Stomach (tissue), 4 donors: ENCODE measurements at regions not wholly inside any gene's neighbourhood (a gene's known extent, or its start where the extent isn't known, plus 50 kb on each side); places are given as distances from the start of the nearest gene placed in this dataset.

Experiments
- EP300 ChIP-seq: sonication (generic); formaldehyde crosslinking; IDR thresholded peaks from one replicate; pipeline ENCODE4 v1.6.1; 2017; ENCODE audit warnings: antibody characterized with exemption
- POLR2A ChIP-seq, 4 donors: fragments of 450-650 bp; IDR thresholded peaks; one replicate each; pipeline ENCODE4 v1.6.1; 2016; ENCODE audit warnings: antibody characterized with exemption in 4 of 4, control low read depth in 2 of 4, mild to moderate bottlenecking in 1 of 4, moderate library complexity in 1 of 4
- TF ChIP-seq, protein P1 (sequence below), 7 experiments: fragments of 450-650 bp in 4 of 7; fragments of 200-600 bp in 3 of 7; sonication (generic) in 3 of 7; IDR thresholded peaks; one replicate each; pipeline ENCODE4 v1.5.1; 2016 to 2019; ENCODE audit warnings: antibody characterized with exemption in 7 of 7, control low read depth in 2 of 7, mild to moderate bottlenecking in 1 of 7

DNA sequence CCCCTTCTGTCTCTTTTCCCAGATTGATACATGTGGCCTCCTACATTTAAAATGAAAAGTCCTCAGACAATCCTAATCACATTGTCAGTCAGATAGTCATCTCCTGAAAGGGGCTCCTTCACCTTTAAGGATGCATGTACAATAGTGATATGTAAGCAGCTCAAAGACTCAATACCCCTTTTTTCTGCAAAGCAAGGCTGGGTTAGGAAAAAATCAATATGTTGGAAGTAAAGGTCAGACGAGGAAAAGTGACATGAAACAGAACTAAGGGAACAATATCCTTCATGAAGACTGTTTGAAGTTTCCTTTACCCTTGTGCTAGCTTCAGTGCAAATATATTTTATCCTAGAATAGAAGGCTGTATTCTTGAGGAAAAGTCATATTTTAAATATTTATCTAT, 539.3 kb downstream of the NR2F2 start:
- TF ChIP-seq POLR2A (IDR thresholded peaks at IDR 0.05) (no peak), EP300 (no peak)
- TF ChIP-seq, protein P1, sequence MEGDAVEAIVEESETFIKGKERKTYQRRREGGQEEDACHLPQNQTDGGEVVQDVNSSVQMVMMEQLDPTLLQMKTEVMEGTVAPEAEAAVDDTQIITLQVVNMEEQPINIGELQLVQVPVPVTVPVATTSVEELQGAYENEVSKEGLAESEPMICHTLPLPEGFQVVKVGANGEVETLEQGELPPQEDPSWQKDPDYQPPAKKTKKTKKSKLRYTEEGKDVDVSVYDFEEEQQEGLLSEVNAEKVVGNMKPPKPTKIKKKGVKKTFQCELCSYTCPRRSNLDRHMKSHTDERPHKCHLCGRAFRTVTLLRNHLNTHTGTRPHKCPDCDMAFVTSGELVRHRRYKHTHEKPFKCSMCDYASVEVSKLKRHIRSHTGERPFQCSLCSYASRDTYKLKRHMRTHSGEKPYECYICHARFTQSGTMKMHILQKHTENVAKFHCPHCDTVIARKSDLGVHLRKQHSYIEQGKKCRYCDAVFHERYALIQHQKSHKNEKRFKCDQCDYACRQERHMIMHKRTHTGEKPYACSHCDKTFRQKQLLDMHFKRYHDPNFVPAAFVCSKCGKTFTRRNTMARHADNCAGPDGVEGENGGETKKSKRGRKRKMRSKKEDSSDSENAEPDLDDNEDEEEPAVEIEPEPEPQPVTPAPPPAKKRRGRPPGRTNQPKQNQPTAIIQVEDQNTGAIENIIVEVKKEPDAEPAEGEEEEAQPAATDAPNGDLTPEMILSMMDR (IDR thresholded peaks at IDR 0.05), result no peak
